HCT116 (cell line): ENCODE measurements at regions not wholly inside any gene's neighbourhood (a gene's known extent, or its start where the extent isn't known, plus 50 kb on each side); places are given as distances from the start of the nearest gene placed in this dataset.
A peak's percentile ranks its signal among the peaks of the same experiment; 100 is the strongest.

Experiments
- EZH2 ChIP-seq: fragments of 200-600 bp; sonication (generic); IDR thresholded peaks from 2 replicates; pipeline ENCODE4 v1.6.1; 2017; ENCODE audit warnings: antibody characterized with exemption, mixed run types
- POLR2A ChIP-seq: IDR thresholded peaks from 2 replicates; pipeline ENCODE4 v1.7.0; 2011; ENCODE audit warnings: borderline replicate concordance; ENCODE audit not compliant: insufficient read depth, insufficient read length; ENCODE audit errors: extremely low read depth
- POLR2AphosphoS5 ChIP-seq: IDR thresholded peaks from 2 replicates; pipeline ENCODE4 v1.6.1; 2011; ENCODE audit warnings: mild to moderate bottlenecking, low read depth, low read length, moderate library complexity
- RAD21 ChIP-seq: IDR thresholded peaks from 2 replicates; pipeline ENCODE4 v1.6.1; 2012; ENCODE audit warnings: low read depth, mild to moderate bottlenecking
- SIN3A ChIP-seq: IDR thresholded peaks from 2 replicates; pipeline ENCODE4 v1.6.1; 2012; ENCODE audit warnings: low read depth
- SP1 ChIP-seq: IDR thresholded peaks from 2 replicates; pipeline ENCODE4 v1.6.1; 2012; ENCODE audit warnings: low read depth
- YY1 ChIP-seq: IDR thresholded peaks from 2 replicates; pipeline ENCODE4 v1.6.1; 2011; ENCODE audit warnings: low read length, low read depth, moderate library complexity, mild to moderate bottlenecking; ENCODE audit not compliant: insufficient replicate concordance; ENCODE audit errors: extremely low read depth
- TF ChIP-seq, protein P1 (sequence below), 3 experiments: fragments of 200-600 bp in 1 of 3; sonication (generic) in 1 of 3; IDR thresholded peaks in 2 of 3; conservative IDR thresholded peaks in 1 of 3; 2 replicates each; pipeline ENCODE4 v1.5.1; 2012 to 2017; ENCODE audit warnings: low read depth in 2 of 3, low read length in 2 of 3, antibody characterized with exemption in 1 of 3, borderline replicate concordance in 1 of 3, control low read depth in 1 of 3, mild to moderate bottlenecking in 1 of 3, mixed read lengths in 1 of 3, mixed run types in 1 of 3, moderate library complexity in 1 of 3; ENCODE audit not compliant: insufficient read depth in 1 of 3
- TF ChIP-seq, protein P2 (sequence below): IDR thresholded peaks from 2 replicates; pipeline ENCODE4 v1.6.1; 2012

DNA sequence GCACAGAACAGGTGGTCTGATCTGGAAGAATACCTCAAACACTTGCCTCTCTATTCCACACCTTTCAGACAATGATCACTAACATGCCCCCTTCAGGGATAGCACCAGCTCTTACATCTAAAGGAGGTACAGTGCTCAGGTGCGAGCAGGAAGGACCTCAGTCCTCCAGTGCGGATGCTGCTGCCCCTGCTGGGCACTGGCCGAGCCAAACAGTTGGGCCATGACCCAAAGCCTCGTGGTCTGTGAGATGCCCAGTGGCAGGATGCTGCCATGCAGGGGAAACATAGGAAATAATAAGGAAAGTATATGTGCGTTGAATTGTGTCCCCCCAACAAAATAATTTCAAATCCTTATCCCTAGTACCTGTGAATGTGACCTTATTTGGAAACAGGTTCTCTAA is 243.7 kb downstream of the NDUFA10 start:
- TF ChIP-seq, protein P1, sequence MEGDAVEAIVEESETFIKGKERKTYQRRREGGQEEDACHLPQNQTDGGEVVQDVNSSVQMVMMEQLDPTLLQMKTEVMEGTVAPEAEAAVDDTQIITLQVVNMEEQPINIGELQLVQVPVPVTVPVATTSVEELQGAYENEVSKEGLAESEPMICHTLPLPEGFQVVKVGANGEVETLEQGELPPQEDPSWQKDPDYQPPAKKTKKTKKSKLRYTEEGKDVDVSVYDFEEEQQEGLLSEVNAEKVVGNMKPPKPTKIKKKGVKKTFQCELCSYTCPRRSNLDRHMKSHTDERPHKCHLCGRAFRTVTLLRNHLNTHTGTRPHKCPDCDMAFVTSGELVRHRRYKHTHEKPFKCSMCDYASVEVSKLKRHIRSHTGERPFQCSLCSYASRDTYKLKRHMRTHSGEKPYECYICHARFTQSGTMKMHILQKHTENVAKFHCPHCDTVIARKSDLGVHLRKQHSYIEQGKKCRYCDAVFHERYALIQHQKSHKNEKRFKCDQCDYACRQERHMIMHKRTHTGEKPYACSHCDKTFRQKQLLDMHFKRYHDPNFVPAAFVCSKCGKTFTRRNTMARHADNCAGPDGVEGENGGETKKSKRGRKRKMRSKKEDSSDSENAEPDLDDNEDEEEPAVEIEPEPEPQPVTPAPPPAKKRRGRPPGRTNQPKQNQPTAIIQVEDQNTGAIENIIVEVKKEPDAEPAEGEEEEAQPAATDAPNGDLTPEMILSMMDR (IDR thresholded peaks at IDR 0.05 in 2 of 3, conservative IDR thresholded peaks at IDR 0.05 in 1 of 3; ENCODE audit: borderline replicate concordance in 1 of 3, insufficient read depth in 1 of 3, low read depth in 2 of 3, low read length in 2 of 3), result 0 out of 6 replicates have a peak, but pooled peaks of 1 of the 3 experiments have one; percentile 14
- TF ChIP-seq, protein P2, sequence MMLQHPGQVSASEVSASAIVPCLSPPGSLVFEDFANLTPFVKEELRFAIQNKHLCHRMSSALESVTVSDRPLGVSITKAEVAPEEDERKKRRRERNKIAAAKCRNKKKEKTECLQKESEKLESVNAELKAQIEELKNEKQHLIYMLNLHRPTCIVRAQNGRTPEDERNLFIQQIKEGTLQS, result no peak
- TF ChIP-seq EZH2 (no peak), POLR2AphosphoS5 (no peak), POLR2A (no peak), SP1 (no peak), SIN3A (no peak), YY1 (no peak), RAD21 (no peak)
